ENCODE measurements at regions not wholly inside any gene's neighbourhood (a gene's known extent, or its start where the extent isn't known, plus 50 kb on each side); places are given as distances from the start of the nearest gene placed in this dataset.
"Not testable (repeated sequence)": the region's sequence is repeated elsewhere in the genome, so short reads cannot be mapped to it uniquely, and the experiment has no call there.

- TF ChIP-seq POLR2A (IDR thresholded peaks at IDR 0.05); POLR2AphosphoS5 (IDR thresholded peaks at IDR 0.05); CTCF (IDR thresholded peaks at IDR 0.05 in 8 of 11, conservative IDR thresholded peaks at IDR 0.05 in 3 of 11): not testable (repeated sequence)
Observed at GRCh38 chr14:43370565-43370896, 1136.6 kb downstream of the FSCB start.

All from spleen (tissue), 7 donors.